PFSK-1 (cell line): ENCODE measurements at regions not wholly inside any gene's neighbourhood (a gene's known extent, or its start where the extent isn't known, plus 50 kb on each side); places are given as distances from the start of the nearest gene placed in this dataset.

Experiments used
- FOXP2 ChIP-seq: optimal IDR thresholded peaks from 2 replicates; pipeline ENCODE3; 2011; ENCODE audit warnings: borderline replicate concordance, control low read depth, inconsistent platforms; ENCODE audit not compliant: insufficient read depth; ENCODE audit errors: extremely low read length, extremely low read depth
- POLR2AphosphoS5 ChIP-seq: IDR thresholded peaks from 2 replicates; pipeline ENCODE4 v1.6.1; 2012; ENCODE audit warnings: low read depth, mild to moderate bottlenecking, control low read depth, low read length, moderate library complexity
- SIN3A ChIP-seq: IDR thresholded peaks from 2 replicates; pipeline ENCODE4 v1.6.1; 2012; ENCODE audit warnings: mild to moderate bottlenecking, low read length, moderate library complexity, borderline replicate concordance; ENCODE audit not compliant: insufficient read depth
- TAF1 ChIP-seq: IDR thresholded peaks from 2 replicates; pipeline ENCODE4 v1.6.1; 2012; ENCODE audit warnings: low read length, control low read depth, borderline replicate concordance; ENCODE audit not compliant: insufficient read depth
- TF ChIP-seq, protein P1 (sequence below), 2 experiments: IDR thresholded peaks; 2 replicates each; pipeline versions ENCODE4 v1.6.1 to v1.8.0; 2011 to 2012; ENCODE audit warnings: low read depth in 2 of 2, low read length in 2 of 2, control low read depth in 1 of 2, inconsistent platforms in 1 of 2, mild to moderate bottlenecking in 1 of 2, moderate library complexity in 1 of 2; ENCODE audit not compliant: insufficient read depth in 1 of 2

- TF ChIP-seq, protein P1, sequence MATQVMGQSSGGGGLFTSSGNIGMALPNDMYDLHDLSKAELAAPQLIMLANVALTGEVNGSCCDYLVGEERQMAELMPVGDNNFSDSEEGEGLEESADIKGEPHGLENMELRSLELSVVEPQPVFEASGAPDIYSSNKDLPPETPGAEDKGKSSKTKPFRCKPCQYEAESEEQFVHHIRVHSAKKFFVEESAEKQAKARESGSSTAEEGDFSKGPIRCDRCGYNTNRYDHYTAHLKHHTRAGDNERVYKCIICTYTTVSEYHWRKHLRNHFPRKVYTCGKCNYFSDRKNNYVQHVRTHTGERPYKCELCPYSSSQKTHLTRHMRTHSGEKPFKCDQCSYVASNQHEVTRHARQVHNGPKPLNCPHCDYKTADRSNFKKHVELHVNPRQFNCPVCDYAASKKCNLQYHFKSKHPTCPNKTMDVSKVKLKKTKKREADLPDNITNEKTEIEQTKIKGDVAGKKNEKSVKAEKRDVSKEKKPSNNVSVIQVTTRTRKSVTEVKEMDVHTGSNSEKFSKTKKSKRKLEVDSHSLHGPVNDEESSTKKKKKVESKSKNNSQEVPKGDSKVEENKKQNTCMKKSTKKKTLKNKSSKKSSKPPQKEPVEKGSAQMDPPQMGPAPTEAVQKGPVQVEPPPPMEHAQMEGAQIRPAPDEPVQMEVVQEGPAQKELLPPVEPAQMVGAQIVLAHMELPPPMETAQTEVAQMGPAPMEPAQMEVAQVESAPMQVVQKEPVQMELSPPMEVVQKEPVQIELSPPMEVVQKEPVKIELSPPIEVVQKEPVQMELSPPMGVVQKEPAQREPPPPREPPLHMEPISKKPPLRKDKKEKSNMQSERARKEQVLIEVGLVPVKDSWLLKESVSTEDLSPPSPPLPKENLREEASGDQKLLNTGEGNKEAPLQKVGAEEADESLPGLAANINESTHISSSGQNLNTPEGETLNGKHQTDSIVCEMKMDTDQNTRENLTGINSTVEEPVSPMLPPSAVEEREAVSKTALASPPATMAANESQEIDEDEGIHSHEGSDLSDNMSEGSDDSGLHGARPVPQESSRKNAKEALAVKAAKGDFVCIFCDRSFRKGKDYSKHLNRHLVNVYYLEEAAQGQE (IDR thresholded peaks at IDR 0.05; ENCODE audit: insufficient read depth in 1 of 2, low read depth in 2 of 2, low read length in 2 of 2), result no peak
- TF ChIP-seq SIN3A (no peak), FOXP2 (no peak), POLR2AphosphoS5 (no peak), TAF1 (no peak)
These were observed 445.8 kb downstream of the ATP23 start for GRCh38 chr12:58387199-58387598.

- no peak for TF ChIP-seq FOXP2
- no peak for TF ChIP-seq POLR2AphosphoS5
- TF ChIP-seq, protein P1 (IDR thresholded peaks at IDR 0.05; ENCODE audit: insufficient read depth in 1 of 2, low read depth in 2 of 2, low read length in 2 of 2), result no peak
- TF ChIP-seq SIN3A, result no peak
- TF ChIP-seq TAF1, result no peak
These were observed 446.9 kb downstream of the ATP23 start for GRCh38 chr12:58388261-58388660.

DNA sequence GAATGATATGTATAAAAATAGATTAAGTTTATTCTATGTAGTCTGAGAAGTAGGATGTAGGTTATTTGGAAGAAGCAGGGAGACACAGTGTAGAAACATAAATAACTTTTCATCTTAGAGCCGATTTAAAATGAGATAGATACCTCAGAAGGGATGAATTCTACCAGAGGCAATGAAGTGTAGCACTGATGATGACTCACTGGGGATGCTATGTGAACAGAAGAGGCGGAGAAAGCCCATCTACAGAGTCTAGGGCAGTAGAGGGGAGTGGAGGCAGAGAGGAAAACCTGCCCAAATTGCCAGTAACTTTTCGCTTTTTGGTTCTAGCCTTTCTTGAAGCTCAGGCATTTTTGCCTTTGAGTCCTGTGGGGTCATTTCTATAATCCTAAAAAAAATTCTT is 451.8 kb downstream of the ATP23 start:
- TF ChIP-seq, protein P1 (IDR thresholded peaks at IDR 0.05; ENCODE audit: insufficient read depth in 1 of 2, low read depth in 2 of 2, low read length in 2 of 2), result no peak
- TF ChIP-seq SIN3A, result no peak
- no peak for TF ChIP-seq FOXP2
- TF ChIP-seq POLR2AphosphoS5, result no peak

DNA sequence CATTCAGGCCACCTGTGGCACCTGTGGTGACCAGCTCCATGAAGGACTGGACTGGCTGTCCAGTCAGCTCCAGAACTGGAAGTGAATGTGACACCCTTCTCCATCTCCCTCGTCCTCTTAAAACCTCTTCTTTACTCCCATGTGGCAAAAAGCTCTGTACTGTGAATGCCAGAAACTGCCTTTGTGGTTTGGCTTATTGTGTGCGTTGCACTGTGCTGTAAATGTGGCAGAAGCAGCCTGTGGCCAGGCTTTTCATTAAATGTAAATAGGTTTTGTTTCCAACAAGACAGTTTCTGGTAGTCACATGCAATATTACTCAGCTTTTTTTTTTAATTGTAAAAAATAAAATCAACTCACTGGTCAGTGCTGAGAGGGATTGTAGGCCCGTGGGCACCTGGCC is 453.7 kb downstream of the ATP23 start:
- TF ChIP-seq SIN3A, result no peak
- no peak for TF ChIP-seq TAF1
- TF ChIP-seq POLR2AphosphoS5, result no peak
- TF ChIP-seq FOXP2, result no peak
- TF ChIP-seq, protein P1 (IDR thresholded peaks at IDR 0.05; ENCODE audit: insufficient read depth in 1 of 2, low read depth in 2 of 2, low read length in 2 of 2), result no peak

DNA sequence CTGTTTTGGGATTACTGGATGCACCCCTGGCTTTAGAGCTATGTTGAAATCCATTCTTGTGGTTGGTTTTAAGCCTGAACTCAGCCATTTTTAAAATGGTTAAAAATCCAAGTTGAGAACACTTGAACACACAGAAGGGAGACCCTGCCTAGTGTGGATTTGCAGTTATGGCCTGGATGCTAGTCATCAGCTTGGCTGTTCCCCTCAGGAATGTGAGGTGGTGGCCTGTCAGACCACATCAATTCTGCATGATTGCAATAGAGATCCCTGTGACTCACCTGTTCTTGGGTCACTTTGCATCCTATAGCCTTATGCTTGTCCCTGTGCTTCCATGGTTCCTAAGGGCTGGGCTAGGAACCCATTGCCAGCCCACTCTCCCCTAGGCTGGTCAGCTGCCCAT is 454.1 kb downstream of the ATP23 start:
- no peak for TF ChIP-seq POLR2AphosphoS5
- TF ChIP-seq SIN3A, result no peak
- TF ChIP-seq, protein P1 (IDR thresholded peaks at IDR 0.05; ENCODE audit: insufficient read depth in 1 of 2, low read depth in 2 of 2, low read length in 2 of 2), result no peak
- no peak for TF ChIP-seq FOXP2
- no peak for TF ChIP-seq TAF1
